ENCODE measurements at regions not wholly inside any gene's neighbourhood (a gene's known extent, or its start where the extent isn't known, plus 50 kb on each side); places are given as distances from the start of the nearest gene placed in this dataset.
A peak's percentile ranks its signal among the peaks of the same experiment; 100 is the strongest.

DNA sequence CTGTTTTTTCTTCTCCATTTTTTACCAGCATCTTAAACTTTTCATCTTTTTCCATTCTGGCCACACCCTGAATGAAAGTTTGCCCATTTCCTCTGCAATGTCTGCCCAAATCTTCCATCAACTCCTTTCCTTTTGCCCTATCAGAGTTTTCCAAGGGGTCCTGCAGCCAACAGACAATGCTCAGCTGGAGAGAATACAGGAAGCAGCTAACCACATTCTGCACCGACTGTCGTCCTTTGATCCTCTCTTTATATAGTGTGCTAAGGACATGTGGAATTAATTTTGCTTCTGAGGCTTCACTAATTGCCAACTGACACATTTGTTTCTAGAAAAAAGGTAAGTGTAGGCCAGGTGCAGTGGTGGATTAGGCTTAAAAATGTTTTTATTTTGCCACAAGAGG is 50.5 kb upstream of the DLX2 start:
- no peak for DNase-seq

GRCh38 chr2:172153757-172154156 is 51.1 kb upstream of the DLX2 start:
- DNase-seq: no peak

DNA sequence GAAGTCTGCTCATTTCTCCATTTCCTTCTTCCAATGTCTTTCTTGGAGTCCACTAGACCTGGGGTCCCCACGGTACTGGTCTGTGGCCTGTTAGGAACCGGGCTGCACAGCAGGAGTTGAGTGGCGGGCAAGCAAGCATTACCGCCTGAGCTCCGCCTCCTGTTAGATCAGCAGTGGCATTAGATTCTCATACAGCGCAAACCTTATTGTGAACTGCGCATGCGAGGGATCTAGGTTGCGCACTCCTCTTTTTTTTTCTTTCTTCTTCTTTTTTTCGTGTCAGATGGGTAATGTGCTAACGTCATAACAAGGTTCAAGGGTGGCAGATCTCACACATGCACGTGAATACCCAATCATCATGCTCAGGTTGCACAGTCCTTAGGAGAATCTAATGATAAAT is 53.1 kb upstream of the DLX2 start:
- DNase-seq: no peak

DNA sequence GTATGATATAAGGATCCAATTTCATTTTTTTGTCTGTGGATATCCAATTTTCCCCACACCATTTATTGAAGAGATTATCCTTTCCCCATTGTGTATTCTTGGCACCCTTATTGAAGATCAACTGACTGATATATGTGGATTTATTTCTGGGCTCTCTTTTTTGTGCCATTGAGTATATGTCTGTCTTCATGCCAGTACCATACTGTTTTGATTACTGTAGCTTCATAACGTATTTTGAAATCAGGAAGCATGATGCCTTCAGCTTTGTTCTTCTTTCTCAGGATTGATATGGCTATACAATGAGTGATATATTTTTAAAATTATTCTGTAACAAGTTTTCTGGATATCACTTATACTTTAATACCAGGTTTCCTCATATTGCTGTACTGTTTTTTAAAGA is 58.1 kb upstream of the DLX2 start:
- DNase-seq: no peak

DNA sequence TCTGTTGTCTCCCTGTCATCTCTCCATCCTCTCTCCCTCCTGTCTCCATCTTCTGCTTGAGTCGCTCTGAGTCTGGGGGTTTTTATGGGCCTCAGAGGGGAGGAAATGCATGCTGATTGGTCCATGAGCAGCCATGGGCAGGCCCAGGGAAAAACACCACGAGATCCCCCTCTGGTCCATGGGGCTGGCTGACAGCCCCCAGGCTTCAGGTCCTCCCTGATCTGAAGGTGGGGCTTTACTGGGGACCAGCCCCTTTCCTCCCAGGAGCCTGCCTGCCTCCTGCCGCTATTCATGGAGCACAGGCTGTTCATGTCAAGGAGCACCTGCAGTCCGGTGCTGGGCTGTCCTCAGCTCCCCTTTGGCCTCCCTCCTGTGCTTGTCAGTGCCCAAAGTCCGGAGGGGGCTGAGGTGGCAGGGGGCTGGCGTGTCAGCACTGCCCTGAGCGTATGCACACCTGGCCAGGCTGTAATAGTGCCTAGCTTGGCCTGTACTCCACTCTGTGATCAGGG is 59.6 kb upstream of the DLX2 start:
- no peak for DNase-seq

GRCh38 chr2:172162739-172163336 is 60.1 kb upstream of the DLX2 start:
- no peak for DNase-seq

DNA sequence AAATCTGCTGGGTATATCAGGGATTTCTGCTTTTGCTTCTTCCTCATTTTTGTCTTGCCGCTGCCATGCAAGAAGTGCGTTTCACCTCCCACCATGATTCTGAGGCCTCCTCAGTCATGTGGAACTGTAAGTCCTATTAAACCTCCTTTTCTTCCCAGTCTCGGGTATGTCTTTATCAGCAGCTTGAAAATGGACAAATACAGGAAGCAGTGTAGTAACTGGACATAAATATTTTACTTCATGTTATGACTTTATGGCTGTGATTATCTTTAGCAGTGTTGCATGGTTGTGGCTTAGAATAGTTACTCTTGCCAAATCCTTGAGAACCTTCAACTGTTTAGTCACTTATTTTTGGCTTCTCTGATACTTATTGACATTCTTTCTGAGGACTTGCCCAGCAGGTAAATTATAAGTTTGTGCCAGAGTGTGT is 66.2 kb upstream of the DLX2 start:
- DNase-seq: peak; percentile 66

DNA sequence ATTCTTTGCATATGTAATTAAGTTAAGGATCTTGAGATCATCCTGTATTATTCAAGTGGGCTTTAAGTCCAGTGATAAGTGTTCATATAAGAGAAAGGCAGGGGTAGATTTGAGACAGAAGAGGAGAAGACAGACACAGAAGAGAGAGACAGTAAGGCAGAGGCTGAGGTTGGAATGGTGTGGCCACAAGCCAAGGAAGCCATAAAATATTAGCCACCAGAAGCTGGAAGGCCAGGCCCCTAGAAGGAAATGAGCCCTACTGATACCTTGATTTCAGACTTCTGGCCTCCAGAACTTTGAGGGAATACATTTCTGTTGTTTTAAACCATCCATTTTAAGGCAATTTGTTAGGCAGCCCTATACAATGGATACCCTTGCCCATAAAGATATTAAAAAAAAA is 66.9 kb upstream of the DLX2 start:
- no peak for DNase-seq

- peak; percentile 79 for DNase-seq
Measured at GRCh38 chr2:172172513-172173173, 69.9 kb upstream of the DLX2 start.

- DNase-seq: no peak
Measured at GRCh38 chr2:172173174-172173706, 70.5 kb upstream of the DLX2 start.

DNA sequence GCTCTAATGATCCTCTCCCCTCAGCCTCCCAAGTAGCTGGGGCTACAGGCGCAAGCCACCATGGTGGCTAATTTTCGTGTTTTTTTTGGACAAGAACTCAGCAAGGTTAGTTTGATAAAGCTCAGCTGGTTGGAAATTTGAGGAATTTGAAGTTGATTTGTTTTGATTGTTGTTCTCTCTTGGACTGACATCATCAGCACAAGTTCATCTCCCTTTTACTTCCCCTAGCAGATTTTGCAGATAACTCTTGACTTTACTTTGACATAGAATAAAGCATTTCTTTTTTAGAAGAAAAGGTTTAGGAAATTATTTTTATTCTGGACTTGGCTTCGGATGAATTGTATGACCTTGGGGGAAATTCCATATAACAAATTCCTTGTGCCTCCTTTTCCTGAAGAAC is 74.9 kb upstream of the DLX2 start:
- no peak for DNase-seq

DNA sequence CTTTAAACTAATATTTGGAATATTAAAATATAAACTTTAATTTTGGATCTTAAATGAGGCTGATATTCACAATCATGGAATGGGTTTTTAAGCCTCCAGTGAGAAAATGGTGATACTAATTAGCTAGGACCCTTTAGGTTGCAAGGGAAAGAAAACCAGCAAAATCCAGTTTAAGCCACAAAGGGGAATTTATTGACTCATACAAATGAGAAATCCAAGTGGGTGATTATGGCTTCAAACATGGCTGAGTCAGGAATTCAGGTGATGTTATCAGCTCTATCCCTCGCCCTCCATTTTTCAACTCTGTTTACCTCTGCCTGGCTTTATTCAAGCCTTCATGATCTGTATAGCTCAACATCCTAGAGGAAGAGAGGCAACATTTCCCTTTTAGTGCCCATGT is 75.3 kb upstream of the DLX2 start:
- DNase-seq: peak; percentile 21

- peak; percentile 31 for DNase-seq
Measured at GRCh38 chr2:172179045-172179701, 76.5 kb upstream of the DLX2 start.

- no peak for DNase-seq
Measured at GRCh38 chr2:172181840-172182239, 79.1 kb upstream of the DLX2 start.

- DNase-seq: peak; percentile 16
Measured at GRCh38 chr2:172182624-172183023, 79.9 kb upstream of the DLX2 start.

DNA sequence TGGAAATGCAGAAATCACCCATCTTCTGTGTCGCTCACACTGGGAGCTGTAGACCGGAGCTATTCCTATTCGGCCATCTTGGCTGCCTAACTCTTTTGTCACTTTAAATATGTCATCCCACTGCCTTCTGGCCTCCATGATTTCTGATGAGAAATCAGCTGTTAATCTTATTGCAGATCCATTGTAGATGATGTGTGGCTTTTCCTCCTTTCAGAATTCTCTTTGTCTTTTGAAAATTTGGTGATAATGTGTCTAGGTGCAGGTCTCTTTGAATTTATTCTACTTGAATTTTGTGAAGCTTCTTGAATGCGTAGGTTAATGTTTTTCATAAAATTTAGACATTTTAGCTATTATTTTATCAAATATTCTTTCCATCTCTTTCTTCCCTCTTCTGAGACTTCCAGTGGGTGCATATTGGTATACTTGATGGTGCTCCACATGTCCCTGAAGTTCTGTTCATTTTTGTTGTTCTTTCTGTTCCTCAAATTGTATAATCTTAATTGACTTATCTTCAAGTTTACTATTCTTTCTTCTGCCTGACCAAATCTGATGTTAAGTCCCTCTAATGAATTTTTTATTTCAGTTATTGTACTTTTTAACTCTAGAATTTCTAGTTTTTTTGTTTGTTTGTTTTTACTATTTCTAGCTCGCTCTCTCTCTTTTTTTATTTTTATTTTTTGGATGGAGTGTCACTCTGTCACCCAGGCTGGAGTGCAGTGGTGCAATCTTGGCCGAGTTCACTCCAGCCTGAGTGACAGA is 90.8 kb upstream of the DLX2 start:
- no peak for DNase-seq

GRCh38 chr2:172195836-172196376 is 93.2 kb upstream of the DLX2 start:
- no peak for DNase-seq

DNA sequence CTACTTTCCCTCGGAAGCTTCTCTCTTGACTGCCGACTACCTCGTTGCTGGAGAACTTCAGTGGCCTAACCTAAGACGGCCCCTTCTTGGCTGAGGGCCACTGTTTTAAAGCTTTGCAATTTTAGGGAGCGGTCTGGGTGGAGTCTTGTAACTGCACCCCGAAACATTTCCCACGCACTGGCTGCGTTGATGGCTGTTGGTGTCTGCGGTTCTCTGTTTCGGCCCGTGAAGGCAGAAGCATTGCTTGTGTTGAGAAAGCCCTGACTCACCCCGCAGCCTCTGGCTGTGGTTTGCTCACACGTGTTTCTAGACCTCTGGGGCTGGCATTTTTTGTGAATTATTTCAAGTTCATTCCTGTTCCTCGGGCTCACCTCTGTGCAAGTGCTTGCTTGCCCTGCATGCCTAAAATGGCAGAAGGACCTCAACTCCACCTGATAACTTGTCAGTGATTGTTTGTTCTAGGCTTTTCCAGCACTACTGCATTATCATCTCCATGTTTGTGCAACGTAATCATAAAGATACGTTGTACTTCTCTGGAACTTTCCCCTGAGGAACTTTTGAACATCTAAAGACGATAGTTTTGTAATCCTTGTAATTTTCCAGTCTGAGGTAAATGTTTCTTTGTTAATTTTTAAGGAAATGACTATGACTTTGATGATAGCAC is 94.2 kb upstream of the DLX2 start:
- DNase-seq: peak; percentile 80

DNA sequence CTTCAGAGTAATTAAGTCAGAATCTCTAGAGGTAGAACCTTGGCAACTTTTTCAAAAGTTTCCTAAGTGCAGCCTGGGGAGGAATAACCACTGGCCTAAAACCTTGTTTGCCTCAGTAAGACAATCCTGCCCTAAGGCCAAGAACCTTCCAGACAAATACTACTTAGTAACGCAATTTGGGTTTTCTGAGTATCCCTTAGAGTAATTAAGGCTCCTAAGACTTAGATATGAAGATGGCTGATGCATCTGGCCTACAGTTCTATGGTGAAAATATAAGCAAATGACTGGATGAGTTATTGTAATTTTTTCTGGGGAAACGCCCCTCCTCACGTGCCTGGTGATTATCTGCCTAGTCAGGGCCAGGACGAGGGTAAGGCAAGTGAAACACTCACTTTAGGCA is 95.7 kb upstream of the DLX2 start:
- no peak for DNase-seq

- no peak for DNase-seq
Measured at GRCh38 chr2:172198908-172199307, 96.2 kb upstream of the DLX2 start.

- peak; percentile 70 for DNase-seq
Measured at GRCh38 chr2:172200495-172201085, 97.9 kb upstream of the DLX2 start.

DNA sequence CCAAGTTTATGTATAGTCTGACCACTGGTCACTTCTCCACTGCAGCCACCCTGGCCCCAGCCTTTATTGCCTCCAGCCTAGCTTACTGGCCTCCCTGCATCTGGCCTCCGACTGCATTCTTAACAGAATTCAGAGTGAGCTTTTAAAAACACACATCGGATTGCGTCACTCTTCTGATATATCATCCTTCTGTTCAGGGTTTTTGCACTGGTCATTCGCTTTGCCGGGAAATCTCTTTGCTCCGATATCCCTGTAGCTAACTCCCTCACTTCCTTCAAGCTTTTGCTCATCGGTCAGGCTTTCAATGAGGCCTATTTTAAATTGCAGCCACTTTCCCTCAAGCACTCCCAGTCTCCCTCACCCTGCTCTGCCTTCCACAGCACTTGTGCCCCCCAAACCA is 101.6 kb upstream of the DLX2 start:
- DNase-seq: no peak
